ENCODE measurements at regions not wholly inside any gene's neighbourhood (a gene's known extent, or its start where the extent isn't known, plus 50 kb on each side); places are given as distances from the start of the nearest gene placed in this dataset.

- no peak for TF ChIP-seq JUND (IDR thresholded peaks at IDR 0.05)
- no peak for TF ChIP-seq RCOR1 (IDR thresholded peaks at IDR 0.05; ENCODE audit: low read length)
- TF ChIP-seq TAF1 (IDR thresholded peaks at IDR 0.05; ENCODE audit: borderline replicate concordance, low read depth, low read length), result no peak
- TF ChIP-seq, protein P1, sequence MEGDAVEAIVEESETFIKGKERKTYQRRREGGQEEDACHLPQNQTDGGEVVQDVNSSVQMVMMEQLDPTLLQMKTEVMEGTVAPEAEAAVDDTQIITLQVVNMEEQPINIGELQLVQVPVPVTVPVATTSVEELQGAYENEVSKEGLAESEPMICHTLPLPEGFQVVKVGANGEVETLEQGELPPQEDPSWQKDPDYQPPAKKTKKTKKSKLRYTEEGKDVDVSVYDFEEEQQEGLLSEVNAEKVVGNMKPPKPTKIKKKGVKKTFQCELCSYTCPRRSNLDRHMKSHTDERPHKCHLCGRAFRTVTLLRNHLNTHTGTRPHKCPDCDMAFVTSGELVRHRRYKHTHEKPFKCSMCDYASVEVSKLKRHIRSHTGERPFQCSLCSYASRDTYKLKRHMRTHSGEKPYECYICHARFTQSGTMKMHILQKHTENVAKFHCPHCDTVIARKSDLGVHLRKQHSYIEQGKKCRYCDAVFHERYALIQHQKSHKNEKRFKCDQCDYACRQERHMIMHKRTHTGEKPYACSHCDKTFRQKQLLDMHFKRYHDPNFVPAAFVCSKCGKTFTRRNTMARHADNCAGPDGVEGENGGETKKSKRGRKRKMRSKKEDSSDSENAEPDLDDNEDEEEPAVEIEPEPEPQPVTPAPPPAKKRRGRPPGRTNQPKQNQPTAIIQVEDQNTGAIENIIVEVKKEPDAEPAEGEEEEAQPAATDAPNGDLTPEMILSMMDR (IDR thresholded peaks at IDR 0.05), result no peak
- TF ChIP-seq MEF2A (IDR thresholded peaks at IDR 0.05; ENCODE audit: borderline replicate concordance, low read depth), result no peak
- TF ChIP-seq, protein P2, sequence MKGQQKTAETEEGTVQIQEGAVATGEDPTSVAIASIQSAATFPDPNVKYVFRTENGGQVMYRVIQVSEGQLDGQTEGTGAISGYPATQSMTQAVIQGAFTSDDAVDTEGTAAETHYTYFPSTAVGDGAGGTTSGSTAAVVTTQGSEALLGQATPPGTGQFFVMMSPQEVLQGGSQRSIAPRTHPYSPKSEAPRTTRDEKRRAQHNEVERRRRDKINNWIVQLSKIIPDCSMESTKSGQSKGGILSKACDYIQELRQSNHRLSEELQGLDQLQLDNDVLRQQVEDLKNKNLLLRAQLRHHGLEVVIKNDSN (IDR thresholded peaks at IDR 0.05; ENCODE audit: borderline replicate concordance, low read depth), result no peak
- TF ChIP-seq, protein P3, sequence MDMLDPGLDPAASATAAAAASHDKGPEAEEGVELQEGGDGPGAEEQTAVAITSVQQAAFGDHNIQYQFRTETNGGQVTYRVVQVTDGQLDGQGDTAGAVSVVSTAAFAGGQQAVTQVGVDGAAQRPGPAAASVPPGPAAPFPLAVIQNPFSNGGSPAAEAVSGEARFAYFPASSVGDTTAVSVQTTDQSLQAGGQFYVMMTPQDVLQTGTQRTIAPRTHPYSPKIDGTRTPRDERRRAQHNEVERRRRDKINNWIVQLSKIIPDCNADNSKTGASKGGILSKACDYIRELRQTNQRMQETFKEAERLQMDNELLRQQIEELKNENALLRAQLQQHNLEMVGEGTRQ (IDR thresholded peaks at IDR 0.05; ENCODE audit: borderline replicate concordance, low read depth, low read length), result no peak
These were observed 929.6 kb upstream of the ATXN8OS start for GRCh38 chr13:69178000-69178399.

Measured in SK-N-SH (cell line).